HepG2 (cell line): ENCODE measurements at regions not wholly inside any gene's neighbourhood (a gene's known extent, or its start where the extent isn't known, plus 50 kb on each side); places are given as distances from the start of the nearest gene placed in this dataset.

Source experiments
- ATF7-NPFF ChIP-seq: sonication (generic); formaldehyde crosslinking; IDR thresholded peaks from 2 replicates; pipeline ENCODE4 v1.8.1; 2023; ENCODE audit warnings: mild to moderate bottlenecking, low read depth, missing genetic modification reagents, moderate library complexity
- CHD2 ChIP-seq: IDR thresholded peaks from 2 replicates; pipeline ENCODE4 v1.6.1; 2011; ENCODE audit warnings: low read depth, low read length, improper control_type of control experiment
- IRX3 ChIP-seq: sonication (generic); formaldehyde crosslinking; IDR thresholded peaks from 2 replicates; pipeline ENCODE4 v1.8.1; 2023; ENCODE audit warnings: mild to moderate bottlenecking, low read depth, missing genetic modification reagents, borderline replicate concordance
- MNT ChIP-seq: fragments of 450-650 bp; IDR thresholded peaks from 2 replicates; pipeline ENCODE4 v1.6.1; 2016
- MTA1 ChIP-seq: sonication (generic); formaldehyde crosslinking; IDR thresholded peaks from 2 replicates; pipeline ENCODE4 v1.4.0; 2020; ENCODE audit warnings: missing genetic modification reagents, mild to moderate bottlenecking, borderline replicate concordance
- MXI1 ChIP-seq: IDR thresholded peaks from 3 replicates; pipeline ENCODE4 v1.6.1; 2012; ENCODE audit warnings: low read depth, low read length, inconsistent platforms, borderline replicate concordance
- STAT5B ChIP-seq: sonication (generic); formaldehyde crosslinking; IDR thresholded peaks from 2 replicates; pipeline ENCODE4 v1.4.0; 2020; ENCODE audit warnings: missing genetic modification reagents
- TF ChIP-seq, protein P1 (sequence below): fragments of 450-650 bp; IDR thresholded peaks from 2 replicates; pipeline ENCODE4 v1.6.1; 2017
- TF ChIP-seq, protein P2 (sequence below): sonication (generic); formaldehyde crosslinking; IDR thresholded peaks from 2 replicates; pipeline ENCODE4 v1.5.1; 2020; ENCODE audit warnings: missing genetic modification reagents, mild to moderate bottlenecking, borderline replicate concordance
- TF ChIP-seq, protein P3 (sequence below): sonication (generic); formaldehyde crosslinking; IDR thresholded peaks from 2 replicates; pipeline ENCODE4 v1.5.0; 2020; ENCODE audit warnings: missing genetic modification reagents, mild to moderate bottlenecking, borderline replicate concordance

GRCh38 chr20:23232679-23233308 is 117.8 kb upstream of the NXT1 start (continued):
- TF ChIP-seq ATF7-NPFF (CRISPR knock-in tag) (no peak), MNT (no peak), MXI1 (no peak), CHD2 (no peak), MTA1 (no peak), STAT5B (CRISPR knock-in tag) (no peak), IRX3 (no peak)
- TF ChIP-seq, protein P1, sequence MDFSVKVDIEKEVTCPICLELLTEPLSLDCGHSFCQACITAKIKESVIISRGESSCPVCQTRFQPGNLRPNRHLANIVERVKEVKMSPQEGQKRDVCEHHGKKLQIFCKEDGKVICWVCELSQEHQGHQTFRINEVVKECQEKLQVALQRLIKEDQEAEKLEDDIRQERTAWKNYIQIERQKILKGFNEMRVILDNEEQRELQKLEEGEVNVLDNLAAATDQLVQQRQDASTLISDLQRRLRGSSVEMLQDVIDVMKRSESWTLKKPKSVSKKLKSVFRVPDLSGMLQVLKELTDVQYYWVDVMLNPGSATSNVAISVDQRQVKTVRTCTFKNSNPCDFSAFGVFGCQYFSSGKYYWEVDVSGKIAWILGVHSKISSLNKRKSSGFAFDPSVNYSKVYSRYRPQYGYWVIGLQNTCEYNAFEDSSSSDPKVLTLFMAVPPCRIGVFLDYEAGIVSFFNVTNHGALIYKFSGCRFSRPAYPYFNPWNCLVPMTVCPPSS: no peak
- TF ChIP-seq, protein P2, sequence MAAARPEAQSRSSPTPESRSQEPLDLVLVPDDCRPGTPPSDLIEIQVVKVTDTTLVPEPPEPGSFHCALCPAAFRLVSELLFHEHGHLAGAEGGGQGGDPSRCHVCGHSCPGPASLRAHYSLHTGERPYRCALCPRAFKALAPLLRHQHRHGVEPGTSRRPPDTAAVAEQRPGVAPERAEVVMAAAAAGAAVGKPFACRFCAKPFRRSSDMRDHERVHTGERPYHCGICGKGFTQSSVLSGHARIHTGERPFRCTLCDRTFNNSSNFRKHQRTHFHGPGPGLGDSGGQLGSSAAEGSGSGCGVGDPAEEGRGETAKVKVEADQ: no peak
- TF ChIP-seq, protein P3, sequence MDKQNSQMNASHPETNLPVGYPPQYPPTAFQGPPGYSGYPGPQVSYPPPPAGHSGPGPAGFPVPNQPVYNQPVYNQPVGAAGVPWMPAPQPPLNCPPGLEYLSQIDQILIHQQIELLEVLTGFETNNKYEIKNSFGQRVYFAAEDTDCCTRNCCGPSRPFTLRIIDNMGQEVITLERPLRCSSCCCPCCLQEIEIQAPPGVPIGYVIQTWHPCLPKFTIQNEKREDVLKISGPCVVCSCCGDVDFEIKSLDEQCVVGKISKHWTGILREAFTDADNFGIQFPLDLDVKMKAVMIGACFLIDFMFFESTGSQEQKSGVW (CRISPR knock-in tag): no peak
